GM19240 (cell line): ENCODE measurements at regions not wholly inside any gene's neighbourhood (a gene's known extent, or its start where the extent isn't known, plus 50 kb on each side); places are given as distances from the start of the nearest gene placed in this dataset.

Experiments
- DNase-seq: peaks from one replicate; pipeline ENCODE4 v3.0.0; 2011; ENCODE audit warnings: low spot score; ENCODE audit not compliant: insufficient read length

DNA sequence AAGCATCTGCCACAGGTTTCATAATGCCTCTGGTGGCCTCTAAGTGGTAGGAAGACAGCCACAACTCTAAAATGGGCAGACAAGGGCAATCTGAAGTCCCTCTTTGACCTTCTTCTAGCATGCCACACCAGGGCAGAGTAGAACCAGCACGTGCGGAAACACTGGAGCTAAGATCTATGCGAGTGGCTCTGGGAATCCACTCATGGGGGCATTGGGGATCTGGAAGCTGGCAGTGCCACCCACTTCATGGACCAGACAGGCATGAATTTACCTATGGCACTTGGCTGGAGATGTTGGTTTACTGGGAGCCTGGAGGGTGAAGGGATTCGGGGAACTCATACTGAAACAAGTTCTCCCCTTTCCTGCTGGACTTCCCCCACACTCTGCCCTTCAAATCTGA is 337.4 kb downstream of the MIAT start:
- DNase-seq, result no peak

DNA sequence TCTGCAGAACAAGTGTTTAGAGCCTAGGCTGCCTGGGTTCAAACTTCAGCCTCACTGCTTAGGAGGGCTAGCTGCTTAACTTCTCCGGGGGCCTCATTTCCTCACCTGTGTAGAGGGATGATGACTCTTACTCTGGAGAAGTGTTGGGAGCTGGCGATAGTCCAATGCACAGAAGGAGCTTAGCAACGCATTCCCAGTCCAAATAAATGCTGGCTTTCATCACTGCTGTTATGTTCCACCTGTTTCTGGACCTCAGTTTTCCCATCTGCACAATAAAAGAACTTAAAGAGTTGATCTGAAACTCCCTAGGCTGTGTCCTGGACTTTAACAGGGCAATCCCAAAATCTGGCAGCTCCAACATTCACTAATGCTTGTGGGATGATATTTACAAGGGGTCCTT is 337.8 kb downstream of the MIAT start:
- no peak for DNase-seq

- no peak for DNase-seq
These were observed 338.8 kb downstream of the MIAT start for GRCh38 chr22:26996154-26996553.

- DNase-seq, result no peak
These were observed 340.7 kb downstream of the MIAT start for GRCh38 chr22:26998129-26998528.

- no peak for DNase-seq
These were observed 341.3 kb downstream of the MIAT start for GRCh38 chr22:26998716-26999115.

DNA sequence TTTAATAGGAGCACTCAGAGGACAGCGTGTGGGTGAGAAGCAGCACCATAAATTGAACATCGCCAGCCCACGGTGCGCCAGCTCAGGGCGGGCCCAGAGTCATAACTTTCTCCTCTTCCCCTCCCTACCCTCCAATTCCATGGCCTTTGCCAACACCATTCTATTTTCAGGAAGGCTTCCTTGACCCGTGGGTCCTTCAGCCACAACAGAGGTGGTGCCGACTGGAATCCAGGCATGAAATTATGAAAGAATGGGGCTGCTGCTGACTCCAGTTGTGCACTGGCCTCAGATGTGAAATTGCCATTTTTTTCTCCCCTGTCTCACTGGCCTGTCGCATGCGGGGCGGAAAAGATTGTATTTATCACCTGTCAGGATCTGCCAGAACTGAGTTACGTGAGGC is 345.9 kb downstream of the MIAT start:
- no peak for DNase-seq

- no peak for DNase-seq
These were observed 347.0 kb downstream of the MIAT start for GRCh38 chr22:27004434-27004833.

DNA sequence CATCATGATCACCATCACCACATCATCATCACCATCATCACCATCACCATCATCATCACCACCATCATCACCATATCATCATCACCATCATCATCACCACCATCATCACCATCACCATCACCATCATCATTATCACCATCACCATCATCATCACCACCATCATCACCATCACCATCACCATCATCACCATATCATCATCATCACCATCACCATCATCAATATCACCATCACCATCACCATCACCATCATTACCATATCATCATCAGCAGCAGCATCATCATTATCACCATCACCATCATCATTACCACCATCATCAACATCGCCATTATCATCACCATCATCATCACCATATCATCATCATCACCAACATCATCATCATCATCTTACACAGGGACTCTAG is 351.1 kb downstream of the MIAT start:
- DNase-seq, result no peak

GRCh38 chr22:27011133-27011532 is 353.7 kb downstream of the MIAT start:
- no peak for DNase-seq

- DNase-seq, result no peak
These were observed 354.3 kb downstream of the MIAT start for GRCh38 chr22:27011717-27012116.

- DNase-seq, result no peak
These were observed 362.4 kb downstream of the MIAT start for GRCh38 chr22:27019827-27020226.

GRCh38 chr22:27022274-27022895 is 365.0 kb downstream of the MIAT start:
- no peak for DNase-seq

GRCh38 chr22:27022896-27023361 is 365.5 kb downstream of the MIAT start:
- DNase-seq, result no peak

DNA sequence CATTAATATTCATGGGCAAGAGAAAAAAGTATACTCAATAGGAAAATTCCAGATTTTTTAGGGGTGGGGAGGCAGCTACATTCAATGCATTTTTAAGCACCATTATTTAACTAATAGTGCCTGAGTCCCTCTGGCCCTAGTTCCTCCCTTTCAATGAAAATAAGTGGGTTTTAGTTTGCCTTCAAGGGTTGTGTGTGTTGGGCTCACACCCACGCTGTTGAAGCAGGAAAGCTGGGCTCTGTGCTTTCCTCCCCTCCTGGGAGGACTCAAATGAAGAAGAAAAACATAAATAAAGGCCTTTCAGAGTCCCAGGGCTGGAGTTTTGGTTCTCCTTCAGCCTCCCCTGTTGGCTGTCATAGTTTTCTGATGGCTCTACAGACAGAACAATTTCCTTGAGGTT is 366.2 kb downstream of the MIAT start:
- no peak for DNase-seq

GRCh38 chr22:27024982-27025381 is 367.6 kb downstream of the MIAT start:
- no peak for DNase-seq

DNA sequence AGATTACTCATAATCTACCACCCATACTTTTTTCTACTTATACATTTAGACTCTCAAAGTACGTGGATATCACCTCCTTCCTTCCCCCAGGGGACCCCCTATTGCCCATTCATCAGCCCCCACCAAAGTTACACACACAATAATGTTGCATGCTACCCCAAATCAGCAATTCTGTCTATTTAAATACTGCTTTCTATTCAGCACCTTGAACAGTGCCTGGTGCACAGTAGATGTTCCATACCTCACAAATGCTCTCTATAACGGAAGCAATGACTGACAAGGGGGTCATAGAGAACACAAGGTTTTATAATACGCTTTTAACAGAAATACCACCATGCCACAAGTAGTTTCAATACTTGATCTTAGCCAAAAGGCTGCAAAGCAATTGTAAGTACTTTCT is 370.7 kb downstream of the MIAT start:
- DNase-seq, result no peak

DNA sequence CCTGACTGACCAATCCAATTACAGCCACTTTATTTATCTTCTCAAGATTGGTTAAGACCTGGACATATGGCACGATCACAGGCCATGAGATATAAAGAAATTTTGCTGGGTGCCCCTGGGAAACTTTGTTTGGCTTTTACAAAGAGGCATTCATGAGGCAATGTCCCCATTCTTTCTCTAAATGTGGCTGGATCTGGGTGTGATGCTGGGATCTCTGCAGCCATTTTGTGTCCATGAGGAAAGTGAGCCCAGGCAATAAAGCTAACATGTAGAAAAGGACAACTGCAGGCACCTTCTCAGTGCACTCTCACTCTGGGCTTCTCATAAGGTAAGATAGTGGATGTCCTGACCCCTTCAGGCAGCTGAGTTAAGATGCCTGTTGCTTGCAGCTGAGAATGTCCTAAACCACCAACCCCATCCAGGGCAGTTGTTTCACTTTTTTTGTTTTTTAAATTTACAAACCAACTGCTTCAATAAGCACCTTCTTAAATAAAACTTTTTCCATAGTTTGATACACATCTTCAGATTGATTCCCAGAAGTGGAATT is 372.3 kb downstream of the MIAT start:
- DNase-seq, result no peak

DNA sequence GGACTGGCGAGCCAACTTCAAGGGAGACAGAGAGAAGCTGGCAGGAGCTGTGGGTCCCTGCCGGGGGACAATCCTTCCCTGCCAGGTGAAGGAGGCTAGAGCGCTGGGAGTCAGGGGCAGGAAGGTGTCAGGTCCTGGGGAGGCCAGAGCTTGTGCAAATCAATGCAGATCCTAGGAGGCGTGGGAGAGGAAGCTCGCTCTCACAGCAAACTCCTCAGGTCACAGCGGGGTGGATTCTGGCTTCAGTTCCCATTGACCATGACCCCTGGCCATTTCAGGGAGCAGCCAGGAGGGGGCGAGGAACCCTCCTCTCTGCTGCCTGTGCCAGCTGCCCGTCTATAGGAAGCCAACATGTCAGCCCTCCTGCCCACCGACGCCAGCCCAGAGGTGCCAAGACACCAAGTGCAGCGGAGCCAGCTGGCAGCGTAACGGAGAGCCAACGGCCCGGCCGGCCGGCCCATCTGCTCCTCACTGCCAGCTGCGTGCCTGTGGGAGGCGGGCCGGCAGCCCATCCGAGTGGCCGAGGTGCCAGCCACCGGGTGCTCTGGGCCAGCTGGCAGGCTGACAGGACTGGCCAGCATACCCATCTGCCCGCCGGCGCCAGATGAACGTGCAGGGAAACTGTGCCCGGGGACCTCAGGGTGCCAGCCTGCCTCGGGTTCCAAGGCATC is 374.8 kb downstream of the MIAT start:
- DNase-seq, result no peak

DNA sequence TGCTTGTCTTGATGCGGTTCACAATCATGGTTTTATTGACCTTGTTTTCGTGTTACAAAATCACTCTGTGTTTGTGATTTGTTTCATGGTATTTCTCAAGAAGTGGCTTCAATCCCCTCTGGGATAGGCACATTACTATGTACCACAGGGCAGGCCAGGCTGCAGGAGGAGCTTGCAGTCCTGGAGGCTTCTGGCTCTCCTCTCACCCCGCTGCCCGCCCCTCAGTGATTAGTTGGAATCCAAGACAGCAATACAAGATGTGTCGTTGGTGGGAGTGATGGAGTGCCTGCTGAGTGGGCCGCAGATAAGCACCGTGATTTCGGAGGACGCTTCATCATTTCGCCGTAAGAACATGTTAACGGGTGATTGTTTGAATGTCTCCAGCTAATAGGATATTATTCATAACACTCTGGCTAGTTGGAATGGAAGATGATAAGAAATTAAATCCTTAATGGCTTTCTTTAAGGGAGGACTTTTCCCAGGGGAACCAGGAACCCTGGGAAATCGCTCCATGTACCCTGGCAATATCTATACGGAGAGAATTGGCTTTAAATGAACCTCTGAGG is 384.4 kb downstream of the MIAT start:
- no peak for DNase-seq

- DNase-seq, result no peak
These were observed 385.9 kb downstream of the MIAT start for GRCh38 chr22:27043262-27043661.

- DNase-seq, result no peak
These were observed 387.9 kb downstream of the MIAT start for GRCh38 chr22:27045103-27045947.

DNA sequence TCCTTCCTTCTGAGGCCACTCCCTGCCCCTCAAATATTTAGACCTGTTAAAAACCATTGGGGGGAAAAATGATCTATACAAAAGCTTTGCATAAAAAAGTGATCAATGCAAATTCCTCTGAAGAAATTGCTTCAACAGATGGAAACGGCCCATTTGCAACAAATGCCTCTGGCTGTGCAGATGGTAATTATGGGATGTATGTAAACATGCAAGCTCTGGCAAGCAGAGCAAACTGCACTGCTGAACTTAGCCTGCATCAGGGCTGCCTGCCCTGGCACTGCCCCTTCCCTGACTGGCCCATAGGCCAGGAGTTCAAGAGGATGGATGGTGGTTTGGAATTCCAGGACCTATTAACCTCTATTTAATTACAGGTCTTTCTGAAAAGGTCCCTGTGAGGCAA is 388.7 kb downstream of the MIAT start:
- DNase-seq, result no peak
